Ascending aorta (tissue), 2 donors: ENCODE measurements at regions not wholly inside any gene's neighbourhood (a gene's known extent, or its start where the extent isn't known, plus 50 kb on each side); places are given as distances from the start of the nearest gene placed in this dataset.

ENCODE experiments used
- DNase-seq, 2 donors: peaks; one replicate each; pipeline ENCODE4 v3.0.0-alpha.2; 2019; ENCODE audit warnings: low spot score in 2 of 2
- H3K27ac ChIP-seq, 2 donors: fragments of 200-600 bp; sonication (generic); one replicate each; pipeline ENCODE4 v1.5.1; 2016 to 2017; ENCODE audit warnings: mild to moderate bottlenecking in 1 of 2
- H3K27me3 ChIP-seq: fragments of 200-600 bp; sonication (generic); one replicate; pipeline ENCODE4 v1.5.1; 2017
- H3K36me3 ChIP-seq, 2 donors: fragments of 200-600 bp; sonication (generic); one replicate each; pipeline ENCODE4 v1.5.1; 2016
- H3K4me1 ChIP-seq, 2 donors: fragments of 200-600 bp; sonication (generic); one replicate each; pipeline ENCODE4 v1.5.1; 2016 to 2017; ENCODE audit warnings: mild to moderate bottlenecking in 1 of 2
- H3K4me3 ChIP-seq, 2 donors: fragments of 200-600 bp; sonication (generic); one replicate each; pipeline ENCODE4 v1.5.1; 2016 to 2017; ENCODE audit warnings: mild to moderate bottlenecking in 1 of 2
- H3K9me3 ChIP-seq, 2 donors: fragments of 200-600 bp; sonication (generic); one replicate each; pipeline ENCODE4 v1.5.1; 2016
- intact Hi-C: fragments of 100-400 bp; cut with DNase I; formaldehyde crosslinking; loops from one replicate; pipeline ENCODE4 v1.15.1; 2023
- TF ChIP-seq, protein P1 (sequence below), 3 experiments: fragments of 200-600 bp in 2 of 3; fragments of 450-650 bp in 1 of 3; sonication (generic) in 2 of 3; IDR thresholded peaks; one replicate each; pipeline ENCODE4 v1.5.1; 2016 to 2019; ENCODE audit warnings: antibody characterized with exemption in 3 of 3, mild to moderate bottlenecking in 1 of 3, moderate library complexity in 1 of 3

- intact Hi-C loops = no loop called here
- Histone ChIP-seq H3K4me1 (peaks cover 0 to 5% of the 10 kb centered on the region in 2 donors), H3K27ac (no peak overlapping the region)
Measured at GRCh38 chr20:39799366-39799965, 837.3 kb downstream of the DHX35 start.

DNA sequence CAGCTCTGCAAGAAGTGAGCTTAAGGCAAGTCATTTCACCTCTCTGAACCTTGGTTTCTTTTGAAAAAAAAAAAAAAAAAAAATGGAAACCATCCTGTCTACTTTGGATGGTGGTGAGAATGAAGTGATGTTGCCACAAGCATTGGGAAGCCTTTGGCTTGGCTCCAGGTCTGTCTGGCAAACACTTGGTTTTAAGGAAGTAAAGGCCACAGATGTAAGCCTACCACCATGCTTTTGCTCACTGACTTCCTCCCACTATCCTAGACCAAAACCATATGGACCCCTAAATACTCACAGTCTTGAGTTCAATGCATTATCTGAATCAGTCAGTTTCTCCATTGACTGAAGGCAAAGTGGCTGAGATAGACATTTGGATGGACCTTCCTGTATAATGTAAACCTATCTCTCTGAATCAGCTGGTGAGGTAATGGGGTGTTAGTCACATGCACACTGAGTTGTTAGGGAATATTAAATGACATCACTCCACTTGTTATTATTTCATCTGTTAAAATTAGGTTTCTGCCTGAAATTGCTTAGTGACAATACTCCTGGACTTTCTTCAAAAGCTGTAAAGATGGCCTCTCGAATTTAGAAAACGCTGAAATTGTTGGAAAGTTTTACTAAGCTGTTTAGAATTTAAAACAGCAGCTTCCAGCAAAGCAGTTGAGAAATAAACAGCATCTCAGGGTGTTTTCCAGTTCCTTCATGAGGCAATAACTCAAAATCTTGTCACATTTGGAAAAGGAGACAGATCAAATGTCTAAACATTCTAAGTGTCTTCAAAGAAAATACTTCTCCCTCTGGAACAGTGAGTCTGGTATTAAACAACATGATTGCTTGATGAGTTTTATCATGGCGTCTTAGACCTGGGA lies 833.5 kb downstream of the DHX35 start:
- H3K36me3 ChIP-seq = no peaks in the 10 kb centered on the region
- TF ChIP-seq, protein P1, sequence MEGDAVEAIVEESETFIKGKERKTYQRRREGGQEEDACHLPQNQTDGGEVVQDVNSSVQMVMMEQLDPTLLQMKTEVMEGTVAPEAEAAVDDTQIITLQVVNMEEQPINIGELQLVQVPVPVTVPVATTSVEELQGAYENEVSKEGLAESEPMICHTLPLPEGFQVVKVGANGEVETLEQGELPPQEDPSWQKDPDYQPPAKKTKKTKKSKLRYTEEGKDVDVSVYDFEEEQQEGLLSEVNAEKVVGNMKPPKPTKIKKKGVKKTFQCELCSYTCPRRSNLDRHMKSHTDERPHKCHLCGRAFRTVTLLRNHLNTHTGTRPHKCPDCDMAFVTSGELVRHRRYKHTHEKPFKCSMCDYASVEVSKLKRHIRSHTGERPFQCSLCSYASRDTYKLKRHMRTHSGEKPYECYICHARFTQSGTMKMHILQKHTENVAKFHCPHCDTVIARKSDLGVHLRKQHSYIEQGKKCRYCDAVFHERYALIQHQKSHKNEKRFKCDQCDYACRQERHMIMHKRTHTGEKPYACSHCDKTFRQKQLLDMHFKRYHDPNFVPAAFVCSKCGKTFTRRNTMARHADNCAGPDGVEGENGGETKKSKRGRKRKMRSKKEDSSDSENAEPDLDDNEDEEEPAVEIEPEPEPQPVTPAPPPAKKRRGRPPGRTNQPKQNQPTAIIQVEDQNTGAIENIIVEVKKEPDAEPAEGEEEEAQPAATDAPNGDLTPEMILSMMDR (IDR thresholded peaks at IDR 0.05) = no peak
- intact Hi-C loops = no loop called here
- H3K4me3 ChIP-seq = no peak overlapping the region
- H3K9me3 ChIP-seq = peaks cover 0 to 5% of the 10 kb centered on the region in 2 donors
- H3K4me1 ChIP-seq = peaks cover 0 to 2% of the 10 kb centered on the region in 2 donors
- H3K27ac ChIP-seq = no peak overlapping the region
- DNase-seq = no peak
- H3K27me3 ChIP-seq = no peaks in the 10 kb centered on the region

More at GRCh38 chr20:39799366-39799965, 837.3 kb downstream of the DHX35 start:
- H3K36me3 ChIP-seq = no peaks in the 10 kb centered on the region
- no peak overlapping the region for H3K4me3 ChIP-seq
- TF ChIP-seq, protein P1 (IDR thresholded peaks at IDR 0.05) = no peak
- DNase-seq = no peak
- peaks cover 0 to 5% of the 10 kb centered on the region in 2 donors for H3K9me3 ChIP-seq
- no peaks in the 10 kb centered on the region for H3K27me3 ChIP-seq

GRCh38 chr20:39792334-39792733 lies 830.2 kb downstream of the DHX35 start:
- no peaks in the 10 kb centered on the region for H3K36me3 ChIP-seq
- no peak for DNase-seq
- TF ChIP-seq, protein P1 (IDR thresholded peaks at IDR 0.05) = no peak

DNA sequence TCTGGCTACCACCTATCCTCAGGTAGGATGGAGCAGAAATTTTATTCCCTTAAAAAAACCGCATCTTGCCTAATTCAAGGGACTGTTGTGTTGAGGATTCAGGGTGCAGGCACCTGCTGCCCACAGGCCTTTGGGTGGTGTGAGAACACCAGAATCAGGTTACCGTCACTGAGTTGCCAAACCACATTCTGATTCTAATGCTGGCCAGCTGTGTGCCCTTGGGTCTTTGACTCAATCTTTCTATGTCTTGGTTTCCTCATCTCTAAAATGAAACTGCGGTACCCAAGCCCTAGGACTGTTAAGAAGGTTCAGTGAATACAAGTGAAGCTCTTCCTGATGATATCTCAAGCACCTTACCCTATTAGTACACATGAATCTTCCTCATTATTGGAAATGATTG lies 827.3 kb downstream of the DHX35 start:
- Histone ChIP-seq H3K27me3 (no peaks in the 10 kb centered on the region), H3K9me3 (no peaks in the 10 kb centered on the region), H3K4me1 (peaks cover 0 to 4% of the 10 kb centered on the region in 2 donors), H3K4me3 (no peak overlapping the region), H3K36me3 (no peaks in the 10 kb centered on the region), H3K27ac (no peak overlapping the region)
- intact Hi-C loops = no loop called here
- TF ChIP-seq, protein P1 (IDR thresholded peaks at IDR 0.05) = no peak
- DNase-seq = no peak

More at GRCh38 chr20:39792334-39792733, 830.2 kb downstream of the DHX35 start:
- no peaks in the 10 kb centered on the region for H3K9me3 ChIP-seq
- intact Hi-C loops = no loop called here
- no peaks in the 10 kb centered on the region for H3K27me3 ChIP-seq
- no peak overlapping the region for H3K27ac ChIP-seq
- H3K4me3 ChIP-seq = no peak overlapping the region
- no peaks in the 10 kb centered on the region for H3K4me1 ChIP-seq

DNA sequence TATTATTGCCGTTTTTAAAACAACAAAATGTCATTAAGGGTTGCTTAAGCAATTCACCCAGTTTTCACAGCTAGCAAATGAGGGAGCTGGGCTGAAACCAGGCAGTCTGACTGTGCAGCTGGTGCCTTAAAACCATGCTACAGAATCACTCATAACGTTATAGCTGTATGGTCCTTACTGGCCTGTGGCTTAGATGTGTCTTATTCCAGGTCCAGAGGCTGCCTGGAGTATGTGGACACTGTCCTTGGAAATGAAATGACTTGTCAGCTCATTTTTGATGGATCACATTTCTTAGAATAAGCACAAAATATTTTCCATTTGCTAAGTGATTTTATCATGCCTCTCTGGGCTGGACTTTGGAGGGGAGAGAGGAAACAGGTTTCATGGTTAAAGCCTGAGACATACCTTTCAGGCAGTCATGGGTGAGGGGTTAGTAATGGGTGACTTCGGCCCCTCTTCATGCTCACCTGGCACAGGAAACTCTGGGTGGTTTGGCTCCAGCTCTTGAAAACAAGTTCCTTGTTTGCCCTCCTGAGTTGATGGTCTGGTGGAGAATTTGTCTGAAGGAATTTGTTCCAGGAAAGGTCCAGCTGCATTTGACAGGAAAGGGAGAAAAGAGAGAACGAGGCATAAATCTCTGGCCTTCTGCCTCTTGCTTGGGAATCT lies 823.2 kb downstream of the DHX35 start:
- no peak for DNase-seq

More for the DNA sequence above, 823.2 kb downstream of the DHX35 start:
- Histone ChIP-seq H3K9me3 (no peaks in the 10 kb centered on the region), H3K27me3 (no peaks in the 10 kb centered on the region), H3K4me1 (peaks cover 0 to 4% of the 10 kb centered on the region in 2 donors), H3K36me3 (no peaks in the 10 kb centered on the region), H3K4me3 (no peak overlapping the region), H3K27ac (peak overlapping the region; percentile 53 to 57)
- intact Hi-C loops = no loop called here
- TF ChIP-seq, protein P1 (IDR thresholded peaks at IDR 0.05) = no peak
